H1 (cell line): ENCODE measurements at regions not wholly inside any gene's neighbourhood (a gene's known extent, or its start where the extent isn't known, plus 50 kb on each side); places are given as distances from the start of the nearest gene placed in this dataset.

Experiments
- BRCA1 ChIP-seq: IDR thresholded peaks from 2 replicates; pipeline ENCODE4 v1.6.1; 2012; ENCODE audit warnings: low read depth, low read length, improper control_type of control experiment
- CTBP2 ChIP-seq: IDR thresholded peaks from 2 replicates; pipeline ENCODE4 v1.7.0; 2011; ENCODE audit warnings: borderline replicate concordance, mild to moderate bottlenecking, moderate library complexity, mixed read lengths, low read length; ENCODE audit not compliant: insufficient read depth, insufficient read length
- RBBP5 ChIP-seq: IDR thresholded peaks from 2 replicates; pipeline ENCODE4 v1.7.1; 2012; ENCODE audit warnings: low read depth, mild to moderate bottlenecking, inconsistent platforms, low read length, moderate library complexity, borderline replicate concordance
- SIN3A ChIP-seq, 2 experiments: IDR thresholded peaks in 1 of 2; conservative IDR thresholded peaks in 1 of 2; 2 replicates each; pipeline ENCODE4 v1.6.1; 2011 to 2012; ENCODE audit warnings: low read length in 2 of 2, improper control_type of control experiment in 1 of 2, low read depth in 1 of 2, mild to moderate bottlenecking in 1 of 2
- SP1 ChIP-seq: IDR thresholded peaks from 2 replicates; pipeline ENCODE4 v1.6.1; 2011; ENCODE audit warnings: low read depth, low read length
- TF ChIP-seq, protein P1 (sequence below): IDR thresholded peaks from 2 replicates; pipeline ENCODE4 v1.6.1; 2012; ENCODE audit warnings: inconsistent platforms

- TF ChIP-seq CTBP2 (no peak), SP1 (no peak), SIN3A (conservative IDR thresholded peaks at IDR 0.05 in 1 of 2, IDR thresholded peaks at IDR 0.05 in 1 of 2; ENCODE audit: low read depth in 1 of 2, low read length in 2 of 2) (no peak), BRCA1 (no peak), RBBP5 (no peak)
- TF ChIP-seq, protein P1, sequence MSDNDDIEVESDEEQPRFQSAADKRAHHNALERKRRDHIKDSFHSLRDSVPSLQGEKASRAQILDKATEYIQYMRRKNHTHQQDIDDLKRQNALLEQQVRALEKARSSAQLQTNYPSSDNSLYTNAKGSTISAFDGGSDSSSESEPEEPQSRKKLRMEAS, result no peak
Observed at GRCh38 chr7:153934629-153935028, 117.6 kb upstream of the DPP6 start (continued).
